GM12878 (cell line): ENCODE measurements at regions not wholly inside any gene's neighbourhood (a gene's known extent, or its start where the extent isn't known, plus 50 kb on each side); places are given as distances from the start of the nearest gene placed in this dataset.

ENCODE experiments used
- ATAC-seq: fragments of 200-7000 bp; cut with Tn5 transposase; 3 replicates; pipeline ENCODE4 v1.9.1; 2020; ENCODE audit warnings: mild to moderate bottlenecking, moderate library complexity
- BruUV-seq: library from RNA; stranded (reverse); fragments of 400-500 nt; replicated peaks from 2 replicates; lab custom pipeline; 2021; lab: Mats Ljungman, UMichigan
- CTCF ChIA-PET: fragments of 300-600 bp; sonication (Branson Sonifier 250); formaldehyde crosslinking; extraction: SDS; loops from one replicate; lab custom pipeline; 2021; ENCODE audit warnings: inconsistent platforms; lab: Yijun Ruan, JAX
- POLR2A ChIA-PET: fragments of 350-600 bp; formaldehyde crosslinking; extraction: SDS; loops from one replicate; lab custom pipeline; 2021; ENCODE audit warnings: inconsistent platforms; lab: Charles Lee
- RAD21 ChIA-PET: fragments of 300-600 bp; sonication (Branson Sonifier 250); formaldehyde crosslinking; loops from one replicate; lab custom pipeline; 2023; ENCODE audit warnings: antibody characterized with exemption; ENCODE audit not compliant: unreplicated experiment; lab: Charles Lee
- SMC1A ChIA-PET: fragments of 300-600 bp; sonication (Branson Sonifier 250); formaldehyde crosslinking; loops from one replicate; lab custom pipeline; 2023; ENCODE audit not compliant: unreplicated experiment, uncharacterized antibody; lab: Charles Lee
- DNase-seq: peaks from one replicate; pipeline ENCODE4 v3.0.0-alpha.2; 2011; ENCODE audit warnings: low read depth, low spot score
- FAIRE-seq: peaks from 3 replicates; lab custom pipeline; 2011; peaks lifted over from hg19 to GRCh38; lab: Jason Lieb, UNC
- H2AFZ ChIP-seq: 2 replicates; pipeline ENCODE4 v1.6.0; 2011; ENCODE audit warnings: low read depth, low read length, control low read depth; ENCODE audit not compliant: control insufficient read depth
- H3K27ac ChIP-seq: 2 replicates; pipeline ENCODE4 v1.5.1; 2011; ENCODE audit warnings: control low read depth; ENCODE audit not compliant: control insufficient read depth, insufficient read depth
- H3K27me3 ChIP-seq, 2 experiments: replicated peaks in 1 of 2; 2 replicates each; pipeline versions ENCODE4 v1.6.0 to v1.6.1; 2011; ENCODE audit warnings: low read length in 1 of 2; ENCODE audit not compliant: control insufficient read depth in 2 of 2, insufficient read depth in 2 of 2
- H3K36me3 ChIP-seq, 2 experiments: 2 replicates each; pipeline ENCODE4 v1.5.1; 2011; ENCODE audit warnings: low read length in 1 of 2; ENCODE audit not compliant: control insufficient read depth in 2 of 2, insufficient read depth in 2 of 2
- H3K4me1 ChIP-seq: 2 replicates; pipeline ENCODE4 v1.6.1; 2011; ENCODE audit warnings: mild to moderate bottlenecking, low read length, moderate library complexity, mixed read lengths; ENCODE audit not compliant: control insufficient read depth, insufficient read depth
- H3K4me2 ChIP-seq: 2 replicates; pipeline ENCODE4 v1.6.0; 2011; ENCODE audit warnings: control low read depth; ENCODE audit not compliant: control insufficient read depth, insufficient read depth
- H3K4me3 ChIP-seq: fragments of 200-600 bp; sonication (generic); 2 replicates; pipeline ENCODE4 v1.5.1; 2016
- H3K79me2 ChIP-seq: 2 replicates; pipeline ENCODE4 v1.6.0; 2011; ENCODE audit warnings: low read length; ENCODE audit not compliant: control insufficient read depth, insufficient read depth
- H3K9ac ChIP-seq: 2 replicates; pipeline ENCODE4 v1.8.0; 2011; ENCODE audit warnings: low read length, control low read depth, mixed read lengths; ENCODE audit not compliant: control insufficient read depth, insufficient read depth
- H3K9me3 ChIP-seq: replicated peaks from 3 replicates; pipeline ENCODE4 v1.5.1; 2011; ENCODE audit warnings: mild to moderate bottlenecking, low read length; ENCODE audit not compliant: control insufficient read depth, insufficient read depth
- H4K20me1 ChIP-seq: 2 replicates; pipeline ENCODE4 v1.6.0; 2011; ENCODE audit not compliant: control insufficient read depth, insufficient read depth
- CBX5 ChIP-seq: sonication (generic); IDR thresholded peaks from 2 replicates; pipeline ENCODE4 v1.6.1; 2016; ENCODE audit warnings: low read depth, moderate library complexity, mild to moderate bottlenecking, inconsistent platforms
- E4F1 ChIP-seq: fragments of 450-650 bp; IDR thresholded peaks from 2 replicates; pipeline ENCODE4 v1.6.1; 2018; ENCODE audit warnings: borderline replicate concordance, mild to moderate bottlenecking; ENCODE audit not compliant: partially characterized antibody
- NFXL1 ChIP-seq: fragments of 450-650 bp; IDR thresholded peaks from 2 replicates; pipeline ENCODE4 v1.6.1; 2017; ENCODE audit warnings: antibody characterized with exemption, mild to moderate bottlenecking, borderline replicate concordance
- NRF1 ChIP-seq: conservative IDR thresholded peaks from 2 replicates; pipeline ENCODE4 v1.6.1; 2011; ENCODE audit warnings: mild to moderate bottlenecking, low read depth, low read length, improper control_type of control experiment
- POLR2AphosphoS2 ChIP-seq: IDR thresholded peaks from 2 replicates; pipeline ENCODE4 v1.6.1; 2011; ENCODE audit warnings: low read depth, mild to moderate bottlenecking, low read length, improper control_type of control experiment, moderate library complexity
- SMAD1 ChIP-seq: fragments of 450-650 bp; IDR thresholded peaks from 2 replicates; pipeline ENCODE4 v1.6.1; 2018; ENCODE audit warnings: mild to moderate bottlenecking, low read depth; ENCODE audit not compliant: partially characterized antibody
- SREBF2 ChIP-seq: IDR thresholded peaks from 2 replicates; pipeline ENCODE4 v1.6.1; 2012; ENCODE audit warnings: mild to moderate bottlenecking, low read length
- USF1 ChIP-seq: IDR thresholded peaks from 2 replicates; pipeline ENCODE4 v1.6.1; 2011; ENCODE audit warnings: borderline replicate concordance, low read depth, mild to moderate bottlenecking, moderate library complexity, mixed read lengths, low read length; ENCODE audit not compliant: insufficient read depth; ENCODE audit errors: extremely low read length
- USF2 ChIP-seq: IDR thresholded peaks from 2 replicates; pipeline ENCODE4 v1.6.1; 2011; ENCODE audit warnings: low read depth, low read length, improper control_type of control experiment, borderline replicate concordance
- WGBS: methylation state at CpG from one replicate; pipeline ENCODE4 v1.1.6; 2016; ENCODE audit warnings: low lambda C conversion rate; ENCODE audit not compliant: insufficient replicate concordance, insufficient coverage; ENCODE audit errors: missing lambda C conversion rate; 5-methylcytosine and 5-hydroxymethylcytosine counted together
- in situ Hi-C: fragments of 300-500 bp; cut with MboI; formaldehyde crosslinking; loops from 9 replicates; pipeline ENCODE4 v1.14.3; 2018; ENCODE audit warnings: mixed read lengths
- intact Hi-C: fragments of 100-400 bp; cut with micrococcal nuclease; formaldehyde crosslinking; loops from one replicate; pipeline ENCODE4 v1.14.2; 2022; ENCODE audit not compliant: unreplicated experiment

- in situ Hi-C loops (no loop called here), intact Hi-C loops (no loop called here)
- Histone ChIP-seq H3K4me2 (no peak overlapping the region), H3K9ac (no peak overlapping the region), H3K79me2 (no peaks in the 10 kb centered on the region), H3K27ac (no peak overlapping the region), H3K36me3 (no peaks in the 10 kb centered on the region), H2AFZ (no peak overlapping the region), H3K4me1 (no peaks in the 10 kb centered on the region), H3K4me3 (no peak overlapping the region), H3K9me3 (no peaks in the 10 kb centered on the region), H3K27me3 (no peaks in the 10 kb centered on the region), H4K20me1 (no peaks in the 10 kb centered on the region)
- no peak for DNase-seq
- no peak for FAIRE-seq
- TF ChIP-seq POLR2AphosphoS2 = no peak
- no peak for TF ChIP-seq E4F1
- no peak for TF ChIP-seq SMAD1
- no peak for TF ChIP-seq NRF1
- TF ChIP-seq NFXL1 = no peak
- no peak for TF ChIP-seq SREBF2
- no peak for TF ChIP-seq CBX5
- TF ChIP-seq USF1 = no peak
- TF ChIP-seq USF2 = no peak
- WGBS = 0% methylated on average over 1 of the region's 1 CpG
- SMC1A ChIA-PET = no interaction called here
- ATAC-seq = no peak
- POLR2A ChIA-PET = no interaction called here
- no TSS peak for BruUV-seq
- RAD21 ChIA-PET = no interaction called here
- CTCF ChIA-PET = no interaction called here
Observed at GRCh38 chrX:125236955-125237354, 82.7 kb upstream of the TEX13C start.
